CD4-positive, alpha-beta T cell treated with Interleukin-10 for 1 hour (primary cell): ENCODE measurements at regions not wholly inside any gene's neighbourhood (a gene's known extent, or its start where the extent isn't known, plus 50 kb on each side); places are given as distances from the start of the nearest gene placed in this dataset.
"Not testable (repeated sequence)": the region's sequence is repeated elsewhere in the genome, so short reads cannot be mapped to it uniquely, and the experiment has no call there.

Source experiments
- DNase-seq: peaks from one replicate; pipeline ENCODE4 v3.0.0-alpha.2; 2020

DNA sequence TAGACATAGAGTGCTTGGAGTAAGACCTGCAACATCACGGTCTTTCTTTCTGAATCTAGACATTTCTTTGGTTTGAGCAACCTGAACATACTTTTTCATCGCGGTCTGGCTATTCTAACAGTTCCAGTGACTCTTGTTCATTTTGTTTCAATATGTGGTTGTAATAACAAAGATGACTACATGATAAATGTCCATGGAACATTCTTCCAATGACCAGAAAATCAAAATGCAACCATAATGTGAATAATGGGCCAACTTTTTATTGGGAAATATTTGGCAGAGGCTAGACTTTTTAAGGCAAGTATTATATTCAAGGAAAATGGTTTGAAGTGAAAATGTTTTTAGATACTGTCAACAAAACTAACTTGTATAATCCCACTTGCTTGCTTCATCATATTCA lies 282.5 kb downstream of the INHBA start:
- DNase-seq = no peak

- no peak for DNase-seq
These were observed 284.6 kb downstream of the INHBA start for GRCh38 chr7:41418337-41418736.

GRCh38 chr7:41416208-41416595 lies 286.7 kb downstream of the INHBA start:
- DNase-seq = no peak

DNA sequence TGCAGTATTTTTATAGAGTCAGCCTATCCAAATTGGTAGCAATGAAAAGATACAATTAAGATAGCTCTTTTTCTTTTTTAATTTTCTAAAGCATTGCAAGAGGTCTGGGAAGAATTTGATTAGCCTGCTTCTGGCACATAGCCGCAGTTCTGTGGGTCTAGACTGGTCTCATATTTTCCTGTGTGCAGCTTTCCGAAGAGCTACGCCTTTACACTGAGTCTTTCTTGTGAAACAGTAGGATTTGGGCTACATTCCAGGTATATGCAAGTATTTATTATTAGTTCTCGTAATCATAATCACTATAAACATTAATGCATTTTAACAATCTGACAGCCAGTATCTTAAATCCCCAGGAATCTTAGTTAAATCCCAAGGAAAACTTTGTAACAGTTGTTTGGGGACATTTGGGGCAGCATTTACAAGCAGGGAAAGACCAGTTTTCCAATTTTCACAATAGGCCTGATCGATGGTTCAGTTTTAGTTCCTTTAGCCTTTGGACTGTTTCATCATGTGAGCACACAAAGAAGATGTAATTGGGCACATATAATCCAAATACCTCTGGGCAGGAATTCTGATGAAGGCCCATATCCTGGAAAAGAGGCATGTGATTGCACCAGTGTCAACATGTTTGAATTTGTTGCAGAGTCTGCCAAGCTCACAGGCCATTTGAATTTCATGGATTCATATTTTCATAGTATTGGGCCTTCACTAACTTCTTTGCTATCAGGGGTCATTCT lies 287.3 kb downstream of the INHBA start:
- DNase-seq = no peak

DNA sequence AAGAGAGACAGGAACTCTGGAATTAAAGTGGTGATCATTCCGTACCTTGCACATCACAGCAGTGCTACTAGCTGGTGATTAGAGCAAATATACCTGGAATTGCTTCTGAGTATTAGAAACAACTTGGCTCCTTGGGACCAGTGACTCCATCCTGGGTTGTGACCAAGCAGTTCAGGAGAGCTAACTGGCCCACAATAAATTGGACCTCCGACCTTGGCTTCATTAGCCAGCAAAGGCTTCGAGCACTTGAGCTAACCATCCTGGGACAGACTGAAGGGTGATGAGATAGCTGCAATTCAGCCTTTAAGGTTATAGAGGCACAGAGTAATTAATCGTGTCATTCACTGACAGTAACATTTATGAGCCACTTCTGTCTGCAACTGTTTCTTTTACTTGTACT lies 287.8 kb downstream of the INHBA start:
- DNase-seq = no peak

DNA sequence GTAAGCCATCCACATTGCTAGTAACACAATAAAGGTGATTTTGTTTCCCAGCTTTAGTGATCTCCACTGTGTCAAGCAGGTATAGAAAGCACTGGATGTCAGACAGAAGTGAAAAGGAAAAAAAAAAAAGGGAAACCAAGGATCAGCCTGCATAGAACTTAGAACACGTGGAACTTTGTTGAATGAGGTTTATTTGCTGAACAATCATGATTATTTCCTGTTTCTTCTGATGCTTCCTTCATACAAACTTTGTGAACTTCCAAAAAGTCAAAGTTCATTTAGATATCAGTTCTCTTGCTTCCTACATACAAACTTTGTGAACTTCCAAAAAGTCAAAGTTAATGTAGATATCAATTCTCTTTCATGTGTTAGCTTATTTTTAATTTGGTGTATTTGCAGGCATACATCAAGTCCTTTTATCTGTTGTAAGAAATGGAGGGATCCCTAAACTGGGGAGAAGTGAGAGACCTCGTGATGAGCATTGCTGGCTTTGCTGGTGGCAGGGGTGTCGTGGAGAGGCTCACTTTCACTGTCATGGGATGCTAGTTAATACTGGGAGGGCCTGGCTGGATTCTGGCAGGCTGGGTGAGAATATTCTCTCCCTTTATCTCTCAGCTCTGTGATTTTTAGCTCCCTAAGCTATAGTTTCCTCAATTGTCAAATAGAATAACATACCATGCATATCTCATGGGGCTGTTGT lies 298.4 kb downstream of the INHBA start:
- DNase-seq = no peak

DNA sequence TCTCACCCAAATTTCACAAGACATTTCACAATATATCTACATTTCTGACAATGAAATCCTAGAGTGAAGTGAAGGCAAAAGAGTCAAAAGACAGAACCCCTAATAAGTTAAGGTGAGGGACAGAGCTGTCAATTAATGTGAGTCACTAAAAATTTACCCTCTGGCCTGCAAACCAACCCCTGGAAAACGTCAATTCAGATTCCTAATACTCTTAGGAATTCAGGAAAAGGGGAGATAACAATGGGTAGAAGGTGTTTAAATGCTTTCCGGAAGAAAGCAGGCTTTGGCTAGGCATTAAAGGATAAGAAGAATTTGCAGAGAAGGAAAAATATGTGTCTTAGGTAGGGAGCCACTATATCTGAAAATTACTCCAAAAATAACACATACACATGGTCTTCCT lies 299.6 kb downstream of the INHBA start:
- DNase-seq = no peak

GRCh38 chr7:41401833-41402232 lies 301.1 kb downstream of the INHBA start:
- no peak for DNase-seq

- no peak for DNase-seq
These were observed 303.7 kb downstream of the INHBA start for GRCh38 chr7:41399171-41399570.

- no peak for DNase-seq
These were observed 311.1 kb downstream of the INHBA start for GRCh38 chr7:41391818-41392217.

GRCh38 chr7:41388933-41389332 lies 314.0 kb downstream of the INHBA start:
- not testable (repeated sequence) for DNase-seq

DNA sequence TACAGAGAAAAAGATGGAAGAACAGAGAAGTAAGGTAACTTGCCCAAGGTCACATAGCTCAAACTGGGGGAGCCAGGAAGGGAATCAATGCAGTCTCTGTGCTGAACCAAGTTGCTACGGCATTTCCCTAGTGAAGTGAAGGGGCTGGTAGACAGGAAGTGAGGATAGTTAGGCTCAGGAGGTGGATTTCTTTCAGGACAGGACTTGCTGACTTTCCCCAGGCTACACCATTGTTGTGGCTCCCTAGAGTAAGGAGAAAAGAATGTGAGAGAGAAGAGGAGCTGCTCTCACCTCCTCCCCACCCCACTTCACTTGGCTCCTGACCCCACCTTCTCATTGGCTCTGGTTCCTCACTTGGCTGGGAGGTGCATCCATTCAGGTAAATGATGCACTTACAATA lies 316.9 kb downstream of the INHBA start:
- no peak for DNase-seq

DNA sequence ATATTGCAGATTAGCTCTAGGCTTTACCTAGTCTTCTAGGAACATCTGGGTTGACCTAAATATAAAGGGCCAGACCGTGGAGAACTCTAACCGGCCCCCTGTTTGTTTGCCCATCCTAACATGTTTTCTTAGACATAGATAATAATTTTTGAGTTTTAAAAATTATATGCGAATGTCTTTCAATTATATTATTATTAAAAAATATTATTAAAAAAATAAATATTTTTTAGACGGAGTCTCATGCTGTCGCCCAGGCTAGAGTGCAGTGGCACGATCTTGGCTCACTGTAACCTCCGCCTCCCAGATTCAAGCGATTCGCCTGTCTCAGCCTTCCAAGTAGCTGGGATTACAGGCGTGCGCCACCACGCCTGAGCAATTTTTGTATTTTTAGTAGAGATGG lies 318.5 kb downstream of the INHBA start:
- DNase-seq = no peak

DNA sequence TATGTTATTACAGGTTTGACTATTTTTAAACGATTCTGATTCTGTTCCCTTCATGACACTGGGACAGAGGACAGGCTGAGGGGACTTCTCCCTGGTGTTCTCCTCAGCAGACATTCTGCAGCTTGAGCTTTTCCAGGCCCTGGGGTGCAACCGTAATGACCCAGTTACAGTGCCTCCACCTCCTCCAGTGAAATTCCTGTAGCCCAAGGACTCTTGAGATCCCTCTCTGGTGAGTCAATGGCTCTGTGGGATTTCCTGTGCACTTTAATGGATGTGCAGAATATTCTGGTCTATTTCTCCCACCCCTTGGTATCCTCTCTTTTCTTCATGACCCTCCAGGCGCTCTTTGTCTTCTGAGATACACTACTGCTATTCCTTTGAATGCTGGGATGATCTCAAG lies 319.3 kb downstream of the INHBA start:
- DNase-seq = no peak

- DNase-seq = no peak
These were observed 324.7 kb downstream of the INHBA start for GRCh38 chr7:41378156-41378555.

GRCh38 chr7:41375582-41375981 lies 327.3 kb downstream of the INHBA start:
- DNase-seq = no peak

GRCh38 chr7:41374150-41374848 lies 328.6 kb downstream of the INHBA start:
- DNase-seq = no peak

DNA sequence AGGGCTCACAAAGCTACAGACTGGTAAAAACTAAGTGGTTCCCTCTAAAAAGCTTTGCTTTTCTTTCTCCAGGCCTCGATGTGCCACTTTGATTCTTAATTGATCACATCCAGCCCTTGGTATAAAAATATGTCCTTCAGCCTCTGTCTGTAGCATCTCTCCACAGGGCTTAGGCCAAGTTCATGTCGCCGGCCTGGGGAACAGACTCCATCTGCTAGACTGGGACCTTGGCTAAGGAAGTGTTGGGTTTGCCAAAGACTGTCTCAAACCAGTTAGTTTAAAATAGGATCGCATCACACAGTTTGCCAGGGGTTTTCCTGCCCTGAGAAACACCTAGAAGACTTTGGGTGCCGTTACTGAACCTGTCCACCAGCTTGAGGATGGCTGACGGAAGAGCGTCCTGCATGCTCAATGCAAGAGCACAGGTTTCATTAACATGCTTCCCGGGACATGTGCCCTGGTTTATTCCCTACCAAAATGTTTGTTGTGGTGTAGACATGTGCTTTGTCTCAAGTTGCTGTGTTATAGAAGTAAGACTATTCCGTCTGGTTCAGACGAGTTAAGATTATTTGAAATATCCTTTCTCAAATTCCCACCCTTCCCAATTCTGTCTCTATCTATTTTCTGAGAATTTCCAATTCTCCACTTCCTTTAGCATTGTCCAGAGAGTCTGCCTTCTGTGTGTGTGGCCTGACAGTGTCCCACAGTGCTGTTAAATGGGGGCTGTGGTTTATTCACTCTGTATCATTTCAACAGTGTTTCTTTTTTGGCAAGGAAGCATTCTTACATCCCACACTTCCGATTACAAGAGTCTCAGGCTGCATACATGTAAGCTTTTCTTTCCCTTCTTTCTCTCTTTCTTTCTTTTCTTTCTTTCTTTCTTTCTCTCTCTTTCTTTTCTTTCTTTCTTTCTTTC lies 334.7 kb downstream of the INHBA start:
- DNase-seq = no peak

DNA sequence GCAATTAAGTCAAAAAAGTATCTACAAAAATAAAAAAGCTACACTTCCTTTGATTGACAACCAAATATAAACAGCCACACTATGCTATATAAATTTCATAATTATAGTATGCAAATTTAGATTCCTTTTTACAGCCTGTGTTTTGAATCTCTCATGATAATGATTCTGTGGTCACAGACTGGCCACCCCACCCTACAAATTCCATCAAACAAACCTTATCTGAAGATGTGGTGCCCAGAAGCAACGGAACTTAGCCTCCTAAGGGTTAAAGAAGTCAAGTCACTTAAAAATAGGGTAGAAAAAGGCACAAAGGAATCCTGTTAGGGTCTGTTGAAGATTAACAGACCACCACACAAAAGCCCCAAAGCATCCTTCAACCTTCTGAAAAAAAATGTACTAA lies 351.8 kb downstream of the INHBA start:
- DNase-seq = no peak

GRCh38 chr7:41346878-41347277 lies 356.0 kb downstream of the INHBA start:
- DNase-seq = no peak

DNA sequence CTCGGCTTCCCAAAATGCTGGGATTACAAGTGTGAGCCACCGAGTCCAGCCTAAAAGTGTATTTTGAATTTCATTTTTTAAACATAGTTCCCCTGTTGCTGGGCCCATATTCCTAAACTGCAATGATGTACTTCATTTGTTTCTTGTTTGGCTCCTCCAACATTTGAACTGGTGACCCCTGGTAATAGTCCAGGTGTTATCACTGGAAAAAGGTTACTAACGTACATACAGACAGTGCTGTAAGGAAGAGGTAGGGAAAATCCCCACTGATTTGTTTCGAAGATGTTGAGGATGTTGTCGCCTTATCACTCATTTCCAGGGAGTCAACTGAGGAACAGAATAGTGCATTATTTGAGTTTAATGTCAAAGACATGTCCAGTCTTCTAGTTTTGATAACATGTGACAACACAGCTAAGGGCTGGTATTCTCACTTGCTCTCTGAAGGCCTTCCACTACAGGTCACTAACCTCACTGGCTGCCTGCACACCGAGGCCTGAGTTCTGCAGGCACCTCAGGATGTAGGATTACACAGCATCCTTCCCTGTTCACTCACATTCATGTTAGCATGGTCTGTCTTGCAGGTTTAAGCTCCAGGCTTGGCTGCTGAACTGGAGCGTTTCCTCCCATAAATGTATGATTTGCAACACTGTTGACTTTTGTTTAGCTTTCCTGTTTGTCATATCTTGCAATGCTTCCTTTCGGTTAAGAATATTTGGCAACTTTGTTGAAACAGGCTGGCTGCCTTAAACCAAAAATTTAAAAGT lies 362.8 kb downstream of the INHBA start:
- no peak for DNase-seq

DNA sequence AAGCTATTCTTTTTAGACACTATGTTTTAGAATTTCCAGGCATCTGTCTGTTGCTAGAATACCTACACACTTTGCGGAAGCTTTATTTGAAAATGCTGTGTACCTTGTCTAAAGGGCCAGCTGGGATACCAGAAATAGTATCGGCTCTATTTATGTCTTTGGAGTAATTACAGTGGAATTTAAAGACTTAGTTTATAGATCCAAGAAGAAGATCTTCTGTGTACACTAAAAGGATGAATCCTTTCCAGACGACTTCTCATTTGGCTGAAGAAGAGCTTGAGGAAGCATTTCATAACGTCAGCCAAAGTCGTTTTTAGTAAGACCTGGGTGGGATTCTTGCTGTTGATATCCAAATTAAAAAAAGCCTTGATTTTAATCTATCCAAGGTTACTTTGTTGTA lies 365.9 kb downstream of the INHBA start:
- no peak for DNase-seq
